NCI-H2107 (cell line): ENCODE measurements at regions not wholly inside any gene's neighbourhood (a gene's known extent, or its start where the extent isn't known, plus 50 kb on each side); places are given as distances from the start of the nearest gene placed in this dataset.
"Not testable (repeated sequence)": the region's sequence is repeated elsewhere in the genome, so short reads cannot be mapped to it uniquely, and the experiment has no call there.

ENCODE experiments used
- DNase-seq: peaks from one replicate; lab custom pipeline; 2025; lab: John Stamatoyannopoulos, UW

DNA sequence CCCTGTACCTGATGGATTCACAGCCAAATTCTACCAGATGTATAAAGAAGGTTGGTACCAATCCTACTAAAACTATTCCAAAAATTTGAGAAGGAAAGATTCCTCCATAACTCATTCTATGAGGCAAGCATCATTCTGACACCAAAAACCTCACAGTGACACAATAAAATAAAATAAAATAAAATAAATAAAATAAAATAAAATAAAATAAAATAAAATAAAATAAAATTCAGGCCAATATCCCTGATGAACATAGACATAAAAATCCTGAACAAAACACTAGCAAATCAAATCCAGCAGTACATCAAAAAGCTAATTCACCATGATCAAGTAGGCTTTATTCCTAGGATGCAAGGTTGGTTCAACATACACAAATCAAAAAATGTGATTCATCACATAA, 108.1 kb downstream of the PROX1 start:
- not testable (repeated sequence) for DNase-seq

DNA sequence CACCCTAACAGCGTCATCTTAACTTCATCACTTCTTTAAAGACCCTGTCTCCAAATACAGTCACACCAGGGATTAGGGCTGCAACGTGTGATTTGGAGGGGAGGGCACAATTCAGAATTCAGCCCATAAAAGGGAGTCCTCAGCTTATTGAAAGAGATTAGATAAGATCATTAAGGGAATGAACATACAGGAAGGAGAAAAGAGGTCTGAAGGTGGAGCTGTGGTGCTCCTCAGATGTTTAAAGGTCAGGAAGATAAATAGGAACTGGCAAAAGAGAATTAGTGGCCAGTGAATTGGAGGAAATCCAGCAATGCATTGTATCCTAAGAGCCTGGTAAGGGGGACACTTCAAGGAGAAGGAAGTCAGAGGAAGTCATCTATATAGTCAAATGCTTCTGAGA, 113.5 kb downstream of the PROX1 start:
- DNase-seq = no peak

DNA sequence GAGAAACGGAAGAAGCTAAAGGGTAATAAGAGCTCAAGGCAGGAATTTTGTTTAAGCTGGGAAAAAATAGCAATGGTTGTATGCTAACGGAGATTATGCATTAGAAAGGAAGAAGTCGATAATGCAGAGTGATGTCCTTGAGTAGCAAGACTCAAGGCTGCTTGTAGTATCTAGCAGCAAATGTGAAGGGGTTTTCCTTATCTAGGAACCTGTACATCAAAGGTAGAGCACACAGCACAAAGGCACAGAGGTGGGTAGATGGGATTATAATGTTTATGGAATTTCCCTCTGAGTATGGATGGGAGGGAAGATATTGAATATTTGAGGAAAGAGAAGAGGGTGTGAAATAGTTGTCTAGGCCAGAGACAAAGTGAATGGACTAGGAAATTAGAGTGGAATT, 114.1 kb downstream of the PROX1 start:
- DNase-seq = no peak

DNA sequence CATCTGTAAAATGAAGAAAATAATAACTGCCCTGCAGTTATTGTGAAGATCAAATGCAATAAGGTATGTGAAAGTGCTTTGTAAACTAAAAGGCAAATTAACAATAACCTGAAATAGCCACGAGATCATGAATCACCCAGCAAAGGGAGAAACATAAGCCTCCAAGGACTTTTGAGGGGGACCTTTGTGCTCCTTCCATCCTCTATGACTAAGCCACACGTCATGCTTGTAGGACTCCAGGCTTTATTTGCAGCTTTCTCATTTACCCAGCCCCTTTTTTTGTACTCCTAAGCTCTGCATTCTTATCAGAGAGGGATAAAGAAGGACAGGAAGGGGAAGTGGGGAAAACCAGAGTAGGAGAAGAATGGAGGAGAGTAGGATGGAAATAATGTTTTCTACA, 115.1 kb downstream of the PROX1 start:
- DNase-seq = no peak

DNA sequence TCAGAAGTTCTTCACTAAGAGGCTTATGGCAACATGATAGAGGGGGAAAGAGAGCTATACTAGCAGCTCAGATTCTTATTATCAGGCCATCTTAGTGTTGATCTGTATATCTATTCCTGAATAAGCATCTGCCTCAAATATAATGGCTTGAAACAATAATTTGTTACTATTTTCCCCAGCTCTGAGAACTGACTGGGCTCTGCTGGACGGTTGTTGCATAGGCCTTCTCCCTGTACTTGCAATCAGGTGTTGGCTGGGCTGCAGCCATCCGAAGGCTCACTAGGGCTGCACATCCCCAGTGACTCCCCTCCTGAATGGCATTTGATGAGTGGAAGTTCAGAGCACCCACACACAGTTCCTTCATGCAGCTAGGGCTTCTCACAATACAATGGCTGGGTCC, 116.0 kb downstream of the PROX1 start:
- no peak for DNase-seq

DNA sequence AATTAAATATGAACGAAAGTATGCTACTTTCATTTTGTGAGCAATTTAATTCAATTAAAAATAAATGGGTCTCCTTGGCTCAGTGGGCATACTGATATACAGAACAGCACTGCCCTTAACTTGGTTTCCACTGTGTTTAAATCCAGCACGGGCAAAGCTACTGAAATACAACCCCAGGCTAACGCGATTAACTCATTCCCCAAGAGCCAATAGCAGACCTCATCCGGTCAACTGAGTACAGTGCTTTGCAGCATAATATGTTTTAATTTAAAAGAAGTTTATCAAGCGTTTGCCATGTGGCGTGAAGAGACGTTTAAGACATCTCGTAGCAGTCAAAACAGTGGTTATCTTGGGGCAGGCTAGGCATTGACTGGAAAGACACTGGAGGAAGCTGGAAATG, 118.6 kb downstream of the PROX1 start:
- DNase-seq = no peak

DNA sequence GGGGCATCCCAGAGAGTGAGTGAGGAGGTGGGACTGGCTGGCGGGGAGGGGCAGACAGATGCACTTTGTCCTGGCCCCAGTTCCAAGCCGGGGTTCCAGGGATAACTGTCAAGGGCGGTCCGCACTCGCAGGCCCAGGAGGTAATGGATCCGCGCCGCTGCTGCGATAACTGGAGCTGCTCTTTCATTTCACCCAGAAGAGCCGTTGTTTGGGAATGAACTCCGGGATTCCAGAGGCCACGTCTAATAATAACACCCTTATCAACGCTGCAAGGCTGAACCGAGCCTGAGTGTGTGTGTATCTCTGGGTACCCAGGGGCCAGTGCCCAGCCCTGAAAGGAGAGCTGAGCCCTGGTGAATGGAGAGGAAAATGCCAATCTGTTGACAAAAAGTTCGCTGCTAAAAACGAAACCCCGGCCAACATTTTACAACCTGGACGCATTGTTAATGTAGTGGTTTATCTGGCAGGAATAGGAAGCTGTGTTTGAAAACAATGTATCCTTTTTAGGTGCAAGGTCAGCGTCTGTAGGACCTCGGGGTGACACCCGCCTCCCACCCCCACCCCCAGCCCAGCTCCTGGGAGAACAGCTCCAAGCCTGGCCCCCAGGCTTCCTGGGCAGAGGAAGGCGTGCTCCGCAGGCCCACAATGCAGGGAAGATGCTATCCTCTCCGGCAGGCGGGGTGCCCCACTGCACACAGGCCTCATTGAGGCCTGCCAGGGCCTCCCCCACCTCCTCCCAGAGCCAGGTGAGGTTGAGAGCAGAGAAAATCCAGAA, 119.7 kb downstream of the PROX1 start:
- DNase-seq = no peak

DNA sequence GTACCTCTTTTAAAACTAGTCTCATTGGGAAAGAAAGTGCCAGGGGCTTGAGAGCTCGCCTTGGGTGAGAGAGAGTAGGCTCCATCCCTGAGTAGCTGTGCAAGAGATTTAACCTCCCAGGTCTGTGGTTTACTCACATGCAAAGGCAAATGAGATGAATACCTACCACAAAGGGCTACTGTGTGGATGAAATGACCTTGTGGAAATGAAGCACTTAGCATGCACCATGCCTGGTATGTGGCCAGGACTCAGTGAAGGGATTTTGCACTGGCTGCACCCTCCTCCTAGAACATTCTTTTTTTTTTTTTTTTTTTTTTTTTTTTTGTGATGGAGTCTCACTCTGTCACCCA, 120.3 kb downstream of the PROX1 start:
- no peak for DNase-seq

DNA sequence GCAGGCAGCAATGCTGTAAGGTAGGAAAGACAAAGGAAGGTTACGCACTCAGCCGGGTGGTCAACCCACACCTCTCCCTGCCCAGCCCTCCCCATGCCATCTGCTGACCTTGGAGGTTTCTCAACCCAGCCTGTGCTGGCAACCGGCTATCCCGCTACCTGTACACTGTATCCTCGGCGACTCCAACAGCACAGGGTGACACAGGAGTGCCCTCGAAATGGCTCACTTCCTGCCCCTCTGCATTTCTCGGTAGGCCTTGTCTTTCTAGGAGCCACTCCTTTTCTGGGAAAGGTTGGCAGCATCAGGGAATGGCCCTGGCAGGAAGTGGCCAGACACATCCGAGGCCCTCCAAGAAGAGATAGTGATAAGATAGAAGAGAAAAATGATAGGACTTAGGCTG, 124.0 kb downstream of the PROX1 start:
- DNase-seq = no peak

DNA sequence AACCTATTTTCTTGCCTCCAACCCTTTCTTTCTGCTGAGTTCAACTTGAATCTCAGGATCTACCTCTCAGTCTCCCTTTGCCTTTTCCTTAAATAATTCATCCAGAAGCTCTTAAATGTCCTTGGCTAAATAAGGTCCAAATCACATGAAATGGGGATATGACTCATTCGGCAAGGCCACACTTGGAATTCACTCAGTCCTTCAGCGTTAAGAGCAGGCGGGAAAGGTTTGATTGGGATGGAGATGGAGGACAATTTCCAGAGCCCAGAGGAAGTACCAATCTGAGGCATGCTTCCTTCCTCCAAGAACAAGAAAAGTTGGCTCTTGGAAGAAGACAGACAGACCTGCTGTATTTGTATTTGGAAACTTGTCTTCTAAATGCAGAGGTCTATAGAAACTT, 128.5 kb downstream of the PROX1 start:
- no peak for DNase-seq

DNA sequence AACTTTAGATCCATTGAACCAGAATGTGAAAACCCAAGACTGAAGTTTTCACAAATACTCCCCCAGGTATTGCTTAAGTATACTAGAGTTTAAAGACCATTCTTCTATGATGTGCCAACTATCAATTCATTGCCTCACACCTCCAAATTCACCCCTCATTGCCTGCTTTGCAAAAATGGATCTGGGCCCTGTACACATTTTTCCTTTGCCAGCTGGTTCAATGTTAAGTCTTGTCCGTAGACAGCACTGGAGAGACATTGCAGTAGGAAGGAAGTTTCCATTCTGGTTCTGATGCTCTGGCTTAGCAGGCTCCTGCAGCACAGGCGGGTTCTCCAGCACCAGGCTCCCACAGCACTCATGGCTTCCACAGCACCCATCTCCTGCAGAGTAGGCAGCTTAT, 130.0 kb downstream of the PROX1 start:
- no peak for DNase-seq

DNA sequence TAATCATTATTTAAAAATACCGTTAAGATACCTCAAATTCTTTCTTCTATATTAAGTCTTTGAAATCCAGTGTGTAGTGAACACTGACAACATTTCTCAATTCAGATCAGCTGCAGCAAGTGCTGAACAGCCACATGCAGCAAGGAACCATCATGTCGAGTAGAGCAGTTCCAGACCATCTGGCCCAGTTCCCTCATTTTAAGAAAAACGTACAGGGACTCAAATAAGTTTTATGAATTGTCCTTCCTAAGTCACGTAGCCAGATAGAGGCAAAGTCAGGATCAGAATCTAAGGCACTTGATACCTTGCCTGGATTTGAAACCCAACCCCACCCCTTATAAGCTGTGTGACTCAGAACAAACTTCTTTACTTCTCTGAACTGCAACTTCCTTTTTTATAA, 132.4 kb downstream of the PROX1 start:
- DNase-seq = no peak

DNA sequence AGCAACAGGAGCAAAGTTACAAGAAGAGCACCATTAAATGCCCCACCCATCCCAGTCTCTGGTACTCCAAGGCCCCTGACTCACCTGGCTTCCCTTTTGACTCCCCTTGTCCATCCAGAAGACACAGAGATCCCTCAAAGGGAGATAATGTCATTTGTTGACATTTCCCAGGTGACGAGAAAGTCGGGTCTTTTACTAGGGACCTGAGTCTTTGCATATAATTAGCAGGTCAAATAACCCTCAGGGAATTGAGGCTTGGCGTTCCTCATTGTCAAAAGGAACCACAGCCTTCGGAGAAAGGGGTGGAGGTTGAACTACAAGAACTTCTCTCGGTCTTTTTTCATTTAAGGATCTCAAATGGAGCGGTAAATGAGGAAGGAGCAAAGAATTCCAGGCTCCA, 133.2 kb downstream of the PROX1 start:
- DNase-seq = peak; percentile 21

DNA sequence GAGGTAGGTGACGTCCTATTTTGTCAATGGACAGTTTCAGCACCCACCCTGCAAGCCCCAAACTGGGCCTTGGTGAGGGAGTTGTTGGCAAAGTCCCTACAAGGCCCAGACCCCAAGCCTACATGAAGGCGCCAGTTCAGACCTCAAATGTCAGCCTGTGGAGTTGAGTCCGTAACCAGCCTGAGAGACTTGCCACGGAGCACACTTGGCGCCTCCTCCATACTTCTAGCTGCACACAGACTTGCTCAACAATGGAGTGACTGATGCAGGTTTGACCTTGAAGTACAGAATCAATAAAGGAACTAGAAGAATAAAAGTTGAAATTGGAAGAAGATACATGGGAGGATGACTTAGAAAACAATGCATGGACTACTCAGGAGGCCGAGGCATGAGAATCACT, 134.3 kb downstream of the PROX1 start:
- no peak for DNase-seq

DNA sequence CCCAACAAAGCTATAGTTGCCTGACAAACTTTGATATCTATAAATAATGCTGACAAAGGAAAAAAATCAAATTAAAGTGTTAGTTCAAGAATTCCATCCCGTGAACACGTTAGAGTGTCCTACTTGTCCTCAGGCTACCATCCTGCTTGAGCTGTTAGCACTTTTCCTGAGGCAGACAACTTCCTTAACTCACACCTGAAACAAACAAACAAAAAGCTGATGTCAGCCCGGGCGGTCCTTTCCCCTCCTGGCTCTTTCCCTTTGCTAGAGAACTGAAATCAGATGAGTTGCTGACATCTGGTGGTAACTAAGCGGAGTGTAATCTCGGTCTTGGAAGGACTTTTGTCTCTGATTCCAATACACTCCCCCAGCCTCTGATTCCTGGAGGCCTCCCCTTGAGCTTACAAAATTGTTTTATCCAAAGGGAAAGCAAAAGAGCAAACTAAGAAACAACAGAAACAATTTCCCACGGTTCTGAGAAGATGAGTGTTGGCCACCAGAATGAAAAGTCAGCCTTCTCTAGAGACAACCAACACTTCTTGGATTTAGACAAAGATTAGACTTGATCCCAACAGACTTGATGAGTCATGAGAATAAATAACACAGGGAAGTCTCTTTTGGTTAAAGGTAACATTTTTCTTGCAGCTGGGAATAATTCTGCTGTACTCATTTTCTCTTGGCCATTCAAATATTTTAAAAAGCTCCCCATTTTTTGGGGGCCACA, 135.4 kb downstream of the PROX1 start:
- peak; percentile 81 for DNase-seq

DNA sequence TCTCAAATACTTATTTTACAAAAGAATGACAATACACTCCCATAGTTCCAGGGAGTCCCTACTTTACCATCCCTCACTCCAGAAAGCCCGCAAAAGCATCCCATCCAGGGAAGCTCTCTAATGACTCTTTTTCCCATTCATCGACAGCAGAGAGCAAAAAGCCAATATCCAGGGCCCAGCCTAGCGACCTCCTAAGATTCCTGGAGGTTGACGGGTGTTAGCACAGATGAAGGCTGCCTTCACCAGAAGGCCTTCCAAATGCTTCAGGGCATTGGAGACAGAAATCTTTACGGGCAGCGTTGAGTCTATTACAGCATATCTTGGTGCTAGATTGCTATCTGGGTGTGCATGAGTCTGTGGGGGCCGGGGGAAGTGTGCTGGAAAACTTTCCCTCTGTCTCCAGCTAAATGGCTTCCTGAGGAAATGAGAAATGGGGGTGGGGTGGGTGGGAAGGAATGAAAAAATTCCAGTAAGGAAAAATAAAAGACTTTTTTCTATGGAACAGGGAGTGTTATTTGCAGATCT, 136.6 kb downstream of the PROX1 start:
- DNase-seq = no peak

DNA sequence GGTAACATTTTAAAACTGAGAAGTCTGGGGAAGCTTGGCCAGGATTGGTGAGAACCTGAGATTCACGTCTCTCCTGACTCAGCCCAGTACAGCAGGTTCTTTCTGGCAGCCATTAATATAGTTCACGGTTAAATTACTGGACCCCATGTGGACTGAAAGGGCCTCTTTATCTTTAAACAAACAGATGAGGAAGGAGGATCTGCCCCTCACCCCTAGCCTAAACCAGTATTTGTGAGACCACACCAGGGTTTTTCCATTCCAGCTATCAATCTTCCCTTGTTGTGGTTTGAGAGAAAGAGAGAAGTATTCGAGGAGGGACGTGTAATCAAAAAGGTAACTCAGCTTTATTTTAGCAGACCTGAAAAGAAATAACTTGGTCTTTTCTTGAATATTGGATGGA, 137.1 kb downstream of the PROX1 start:
- no peak for DNase-seq

DNA sequence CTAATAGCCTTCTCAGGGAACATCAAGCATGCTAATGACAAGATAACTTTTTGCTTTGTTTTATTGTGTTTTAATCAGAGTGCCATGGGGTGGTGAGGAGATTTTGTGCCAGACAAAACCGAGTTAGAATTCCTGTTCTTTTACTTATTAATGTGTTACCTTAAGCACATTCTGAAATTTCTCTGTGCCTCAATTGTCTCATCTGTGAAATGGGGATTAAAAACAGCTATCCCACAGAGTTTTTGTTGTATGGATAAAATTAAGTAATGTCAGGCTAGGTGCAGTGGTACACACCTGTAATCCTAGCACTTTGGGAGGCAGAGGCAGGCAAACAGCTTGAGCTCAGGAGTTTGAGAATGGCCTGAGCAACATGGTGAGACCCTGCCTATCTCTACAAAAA, 138.0 kb downstream of the PROX1 start:
- no peak for DNase-seq

DNA sequence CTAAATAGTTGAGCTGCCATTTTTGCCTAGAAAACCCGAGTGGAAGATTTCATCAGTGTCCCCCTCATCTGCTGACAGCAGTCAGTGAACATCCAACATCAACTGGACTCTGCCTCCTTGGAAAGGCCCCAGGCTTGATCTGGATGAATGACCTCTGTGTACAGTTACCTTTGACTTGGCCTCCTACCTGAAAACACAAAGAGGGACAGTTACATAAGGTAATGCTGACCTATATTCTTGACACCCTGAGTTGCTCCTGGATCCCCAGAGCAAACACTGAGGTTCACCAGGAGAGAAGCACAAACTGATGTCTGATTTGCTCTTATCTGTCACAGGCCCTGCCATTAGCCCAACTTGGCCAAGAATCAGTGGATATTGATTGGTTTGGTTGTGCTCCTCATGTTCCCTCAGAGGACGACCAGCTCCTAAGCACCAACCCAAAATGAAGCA, 138.9 kb downstream of the PROX1 start:
- no peak for DNase-seq

DNA sequence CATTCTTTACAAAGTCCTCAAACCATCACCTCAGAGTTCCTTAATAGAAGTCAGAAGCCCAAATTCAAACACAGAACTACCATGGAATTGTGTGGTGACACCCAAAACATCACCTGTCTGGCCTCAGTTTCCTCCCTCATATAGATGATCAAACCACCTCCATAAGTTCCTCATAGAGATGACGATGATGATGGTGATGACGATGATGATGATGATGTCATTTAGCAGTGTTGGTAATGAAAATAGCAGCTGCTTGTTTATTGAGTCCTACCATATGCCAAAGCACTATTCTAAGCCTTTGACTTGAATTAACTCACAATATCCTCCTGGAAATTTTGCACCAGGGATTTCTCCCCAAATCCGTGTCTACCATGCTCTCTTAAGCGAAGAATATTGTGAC, 139.9 kb downstream of the PROX1 start:
- DNase-seq = no peak

DNA sequence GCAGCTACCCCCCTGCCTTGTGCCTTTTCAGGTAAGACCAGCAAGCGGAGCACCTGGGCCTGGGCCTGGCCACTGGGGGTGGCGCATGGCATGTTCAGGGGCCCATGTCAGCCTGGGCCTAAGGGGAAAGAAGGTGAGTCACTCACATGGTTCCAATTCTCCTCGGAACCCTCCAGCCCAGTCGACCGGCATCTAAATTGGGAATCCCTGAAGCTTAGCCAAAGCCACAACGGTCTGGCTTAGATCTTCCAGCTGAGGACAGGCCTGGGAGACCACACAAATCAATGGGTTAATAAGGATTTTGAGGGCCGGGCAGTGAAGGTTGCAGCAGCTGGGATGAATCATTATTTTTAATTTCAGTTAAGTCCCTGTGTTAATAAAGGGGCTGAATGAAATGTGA, 145.1 kb upstream of the SMYD2 start:
- DNase-seq = no peak

DNA sequence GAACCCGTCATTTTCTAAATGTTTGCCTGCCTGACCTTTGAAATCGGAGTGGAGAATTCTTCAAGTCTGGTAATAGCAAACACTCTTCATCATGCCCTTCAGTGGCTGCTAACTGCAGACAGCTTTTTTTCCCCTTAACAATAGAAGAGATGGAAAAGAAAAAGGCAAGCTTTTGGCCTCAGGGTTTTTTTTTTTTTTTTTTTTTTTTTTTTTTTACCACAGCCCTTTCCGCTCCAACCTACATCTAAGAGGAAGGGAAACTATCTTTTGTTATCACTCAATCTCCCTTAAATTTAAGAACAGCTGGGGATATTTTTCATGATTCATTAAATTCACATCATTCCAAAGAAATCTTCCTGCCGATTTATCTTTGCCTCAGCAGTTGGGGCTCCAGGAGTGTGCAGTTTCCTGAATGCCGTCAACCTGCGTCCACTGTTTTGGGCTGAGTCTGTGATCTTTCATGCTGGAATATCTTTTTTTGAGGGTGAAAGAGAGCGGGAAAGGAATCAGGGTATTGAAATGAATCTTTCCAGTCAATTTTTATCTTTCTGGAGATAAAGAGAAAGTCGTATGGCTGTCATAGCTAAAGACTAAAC, 144.5 kb upstream of the SMYD2 start:
- DNase-seq = no peak

DNA sequence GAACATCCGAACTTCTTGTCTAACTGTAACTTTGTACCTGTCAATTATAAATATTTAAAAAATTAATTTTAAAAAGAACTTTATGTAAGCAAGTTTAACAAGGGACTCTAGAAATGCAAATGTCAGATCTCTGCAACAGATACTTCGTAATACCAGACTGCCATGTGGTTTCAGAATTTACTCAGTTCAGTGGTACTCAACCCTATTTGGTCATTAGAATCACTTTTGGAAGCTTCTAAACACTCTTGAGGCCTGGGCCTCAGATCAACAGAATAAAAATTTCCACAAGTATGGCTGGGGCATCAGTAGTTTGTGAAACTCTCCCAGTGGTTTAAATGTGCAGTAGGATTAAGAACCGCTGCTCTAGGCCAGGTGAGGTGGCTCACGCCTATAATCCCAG, 139.5 kb upstream of the SMYD2 start:
- DNase-seq = no peak
